ENCODE measurements at regions not wholly inside any gene's neighbourhood (a gene's known extent, or its start where the extent isn't known, plus 50 kb on each side); places are given as distances from the start of the nearest gene placed in this dataset.

DNA sequence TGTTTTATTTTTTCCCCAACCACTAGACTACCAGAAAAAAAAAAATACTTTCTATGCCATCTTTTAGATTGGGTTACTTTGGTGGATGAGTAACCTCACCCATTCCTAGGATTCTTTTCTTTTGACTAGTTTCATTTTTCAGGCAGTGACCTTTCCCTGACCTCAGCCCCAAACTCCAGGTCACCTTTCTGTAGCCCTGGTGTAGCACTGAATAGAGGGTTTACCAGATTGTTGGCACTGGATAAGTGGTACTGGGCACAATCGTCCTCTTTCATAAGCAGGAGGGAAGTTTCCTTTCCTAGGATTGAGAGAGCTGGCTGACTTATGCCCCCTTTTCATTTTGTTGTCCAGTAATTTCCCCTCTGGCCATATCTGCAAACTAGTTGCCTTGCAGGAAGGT, 169.4 kb upstream of the TMEM161B start:
- TF ChIP-seq, protein P1, sequence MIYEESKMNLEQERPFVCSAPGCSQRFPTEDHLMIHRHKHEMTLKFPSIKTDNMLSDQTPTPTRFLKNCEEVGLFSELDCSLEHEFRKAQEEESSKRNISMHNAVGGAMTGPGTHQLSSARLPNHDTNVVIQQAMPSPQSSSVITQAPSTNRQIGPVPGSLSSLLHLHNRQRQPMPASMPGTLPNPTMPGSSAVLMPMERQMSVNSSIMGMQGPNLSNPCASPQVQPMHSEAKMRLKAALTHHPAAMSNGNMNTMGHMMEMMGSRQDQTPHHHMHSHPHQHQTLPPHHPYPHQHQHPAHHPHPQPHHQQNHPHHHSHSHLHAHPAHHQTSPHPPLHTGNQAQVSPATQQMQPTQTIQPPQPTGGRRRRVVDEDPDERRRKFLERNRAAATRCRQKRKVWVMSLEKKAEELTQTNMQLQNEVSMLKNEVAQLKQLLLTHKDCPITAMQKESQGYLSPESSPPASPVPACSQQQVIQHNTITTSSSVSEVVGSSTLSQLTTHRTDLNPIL (CRISPR knock-in tag; IDR thresholded peaks at IDR 0.05; ENCODE audit: low read depth) = no peak
- no peak for TF ChIP-seq TOX (CRISPR knock-in tag; IDR thresholded peaks at IDR 0.05; ENCODE audit: borderline replicate concordance)
- TF ChIP-seq TCF4 (CRISPR knock-in tag; IDR thresholded peaks at IDR 0.05; ENCODE audit: borderline replicate concordance) = no peak
- TF ChIP-seq ISL1 (CRISPR knock-in tag; IDR thresholded peaks at IDR 0.05) = no peak
- TF ChIP-seq, protein P2, sequence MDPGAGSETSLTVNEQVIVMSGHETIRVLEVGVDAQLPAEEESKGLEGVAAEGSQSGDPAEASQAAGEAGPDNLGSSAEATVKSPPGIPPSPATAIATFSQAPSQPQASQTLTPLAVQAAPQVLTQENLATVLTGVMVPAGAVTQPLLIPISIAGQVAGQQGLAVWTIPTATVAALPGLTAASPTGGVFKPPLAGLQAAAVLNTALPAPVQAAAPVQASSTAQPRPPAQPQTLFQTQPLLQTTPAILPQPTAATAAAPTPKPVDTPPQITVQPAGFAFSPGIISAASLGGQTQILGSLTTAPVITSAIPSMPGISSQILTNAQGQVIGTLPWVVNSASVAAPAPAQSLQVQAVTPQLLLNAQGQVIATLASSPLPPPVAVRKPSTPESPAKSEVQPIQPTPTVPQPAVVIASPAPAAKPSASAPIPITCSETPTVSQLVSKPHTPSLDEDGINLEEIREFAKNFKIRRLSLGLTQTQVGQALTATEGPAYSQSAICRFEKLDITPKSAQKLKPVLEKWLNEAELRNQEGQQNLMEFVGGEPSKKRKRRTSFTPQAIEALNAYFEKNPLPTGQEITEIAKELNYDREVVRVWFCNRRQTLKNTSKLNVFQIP (CRISPR knock-in tag; IDR thresholded peaks at IDR 0.05; ENCODE audit: borderline replicate concordance, low read depth) = no peak
- no peak for TF ChIP-seq ESRRG (CRISPR knock-in tag; IDR thresholded peaks at IDR 0.05)
- no peak for TF ChIP-seq CSDC2 (CRISPR knock-in tag; IDR thresholded peaks at IDR 0.05)
- TF ChIP-seq, protein P3, sequence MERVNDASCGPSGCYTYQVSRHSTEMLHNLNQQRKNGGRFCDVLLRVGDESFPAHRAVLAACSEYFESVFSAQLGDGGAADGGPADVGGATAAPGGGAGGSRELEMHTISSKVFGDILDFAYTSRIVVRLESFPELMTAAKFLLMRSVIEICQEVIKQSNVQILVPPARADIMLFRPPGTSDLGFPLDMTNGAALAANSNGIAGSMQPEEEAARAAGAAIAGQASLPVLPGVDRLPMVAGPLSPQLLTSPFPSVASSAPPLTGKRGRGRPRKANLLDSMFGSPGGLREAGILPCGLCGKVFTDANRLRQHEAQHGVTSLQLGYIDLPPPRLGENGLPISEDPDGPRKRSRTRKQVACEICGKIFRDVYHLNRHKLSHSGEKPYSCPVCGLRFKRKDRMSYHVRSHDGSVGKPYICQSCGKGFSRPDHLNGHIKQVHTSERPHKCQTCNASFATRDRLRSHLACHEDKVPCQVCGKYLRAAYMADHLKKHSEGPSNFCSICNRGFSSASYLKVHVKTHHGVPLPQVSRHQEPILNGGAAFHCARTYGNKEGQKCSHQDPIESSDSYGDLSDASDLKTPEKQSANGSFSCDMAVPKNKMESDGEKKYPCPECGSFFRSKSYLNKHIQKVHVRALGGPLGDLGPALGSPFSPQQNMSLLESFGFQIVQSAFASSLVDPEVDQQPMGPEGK (CRISPR knock-in tag; IDR thresholded peaks at IDR 0.05; ENCODE audit: borderline replicate concordance) = no peak
